H1 (cell line): ENCODE measurements at regions not wholly inside any gene's neighbourhood (a gene's known extent, or its start where the extent isn't known, plus 50 kb on each side); places are given as distances from the start of the nearest gene placed in this dataset.

Experiments
- CTCF ChIA-PET: fragments of 300-600 bp; sonication (Branson Sonifier 250); formaldehyde crosslinking; loops from one replicate; lab custom pipeline; 2021; ENCODE audit not compliant: partially characterized antibody; lab: Charles Lee
- POLR2A ChIA-PET: fragments of 300-600 bp; sonication (Branson Sonifier 250); formaldehyde crosslinking; loops from one replicate; lab custom pipeline; 2021; ENCODE audit warnings: inconsistent platforms; ENCODE audit not compliant: partially characterized antibody; lab: Charles Lee
- DNase-seq, 2 experiments: peaks; one replicate each; pipeline versions ENCODE4 v3.0.0 to v3.0.0-alpha.2; 2010 to 2022; ENCODE audit warnings: low spot score in 2 of 2, low read depth in 1 of 2, mixed read lengths in 1 of 2
- FAIRE-seq: peaks from 2 replicates; lab custom pipeline; 2011; peaks lifted over from hg19 to GRCh38; lab: Jason Lieb, UNC
- H2AFZ ChIP-seq: 2 replicates; pipeline ENCODE4 v1.8.1; 2012; ENCODE audit warnings: low read length, inconsistent platforms
- H2AK5ac ChIP-seq: 2 replicates; pipeline ENCODE4 v1.6.1; 2013; ENCODE audit warnings: low read depth, low read length
- H2BK120ac ChIP-seq: replicated peaks from 2 replicates; pipeline ENCODE3; 2013; ENCODE audit warnings: low read depth, low read length, inconsistent platforms
- H2BK12ac ChIP-seq: 2 replicates; pipeline ENCODE4 v1.6.1; 2013; ENCODE audit warnings: low read depth, low read length
- H2BK15ac ChIP-seq: 2 replicates; pipeline ENCODE4 v1.6.1; 2013; ENCODE audit warnings: low read length
- H2BK20ac ChIP-seq: 2 replicates; pipeline ENCODE4 v1.6.1; 2013; ENCODE audit warnings: low read length
- H2BK5ac ChIP-seq: 2 replicates; pipeline ENCODE4 v1.6.1; 2013; ENCODE audit warnings: low read depth, low read length
- H3K14ac ChIP-seq: 2 replicates; pipeline ENCODE4 v1.6.1; 2013; ENCODE audit warnings: inconsistent platforms; ENCODE audit not compliant: insufficient read length
- H3K18ac ChIP-seq: 2 replicates; pipeline ENCODE4 v1.6.1; 2013; ENCODE audit warnings: low read length; ENCODE audit errors: extremely low read depth
- H3K23ac ChIP-seq: 2 replicates; pipeline ENCODE4 v1.6.1; 2013; ENCODE audit warnings: inconsistent platforms; ENCODE audit not compliant: insufficient read length
- H3K23me2 ChIP-seq: 2 replicates; pipeline ENCODE4 v1.6.1; 2013; ENCODE audit warnings: low read depth, low read length
- H3K27ac ChIP-seq: 2 replicates; pipeline ENCODE4 v1.6.1; 2011; ENCODE audit warnings: low read depth, low read length, inconsistent platforms
- H3K27me3 ChIP-seq, 4 experiments: replicated peaks in 1 of 4; 1 replicate in 1 of 4; 2 replicates in 3 of 4; pipeline versions ENCODE4 v1.6.1 to v1.8.1; 2011 to 2013; ENCODE audit warnings: low read length in 3 of 4, mild to moderate bottlenecking in 3 of 4, inconsistent platforms in 2 of 4, mixed read lengths in 2 of 4, moderate library complexity in 1 of 4; ENCODE audit not compliant: control insufficient read depth in 3 of 4, insufficient read depth in 3 of 4; ENCODE audit errors: extremely low read depth in 1 of 4
- H3K36me3 ChIP-seq, 4 experiments: 2 replicates each; pipeline versions ENCODE4 v1.6.1 to v1.8.1; 2011 to 2013; ENCODE audit warnings: mild to moderate bottlenecking in 4 of 4, low read length in 3 of 4, moderate library complexity in 2 of 4, control low read depth in 1 of 4, inconsistent platforms in 1 of 4; ENCODE audit not compliant: insufficient read depth in 4 of 4, control insufficient read depth in 2 of 4
- H3K4ac ChIP-seq: replicated peaks from 2 replicates; pipeline ENCODE3; 2013; ENCODE audit warnings: low read length, low read depth, mixed read lengths, inconsistent platforms; ENCODE audit not compliant: insufficient read length
- H3K4me1 ChIP-seq, 4 experiments: replicated peaks in 1 of 4; 1 replicate in 1 of 4; 2 replicates in 3 of 4; pipeline versions ENCODE4 v1.6.1 to v1.8.1; 2011 to 2013; ENCODE audit warnings: low read length in 3 of 4, inconsistent platforms in 2 of 4, mixed read lengths in 1 of 4; ENCODE audit not compliant: insufficient read depth in 4 of 4, control insufficient read depth in 3 of 4
- H3K4me2 ChIP-seq, 2 experiments: 2 replicates each; pipeline versions ENCODE4 v1.6.1 to v1.8.1; 2011 to 2013; ENCODE audit warnings: low read depth in 2 of 2, low read length in 2 of 2, control low read depth in 1 of 2, inconsistent platforms in 1 of 2, mild to moderate bottlenecking in 1 of 2; ENCODE audit not compliant: insufficient read depth in 1 of 2
- H3K4me3 ChIP-seq, 4 experiments: fragments of 200-600, 300-600 bp in 1 of 4; sonication (generic), shearing (Covaris generic), sonication (Bioruptor Twin) in 1 of 4; 2 replicates each; pipeline versions ENCODE4 v1.5.1 to v1.8.1; 2011 to 2016; ENCODE audit warnings: low read length in 4 of 4, low read depth in 3 of 4, control low read depth in 2 of 4, inconsistent platforms in 2 of 4, mild to moderate bottlenecking in 2 of 4, mixed read lengths in 1 of 4, moderate library complexity in 1 of 4; ENCODE audit not compliant: insufficient read depth in 2 of 4; ENCODE audit errors: extremely low read depth in 1 of 4
- H3K56ac ChIP-seq: replicated peaks from 2 replicates; pipeline ENCODE3; 2013; ENCODE audit warnings: low read depth, mild to moderate bottlenecking, mixed read lengths, low read length, inconsistent platforms; ENCODE audit not compliant: insufficient read length
- H3K79me1 ChIP-seq: 2 replicates; pipeline ENCODE4 v1.6.1; 2013; ENCODE audit warnings: low read depth, low read length, control low read depth
- H3K79me2 ChIP-seq, 2 experiments: 2 replicates each; pipeline versions ENCODE4 v1.6.1 to v1.8.1; 2012 to 2013; ENCODE audit warnings: low read length in 2 of 2, mild to moderate bottlenecking in 2 of 2, inconsistent platforms in 1 of 2; ENCODE audit not compliant: insufficient read depth in 2 of 2, control insufficient read depth in 1 of 2
- H3K9ac ChIP-seq, 4 experiments: replicated peaks in 1 of 4; 1 replicate in 1 of 4; 2 replicates in 3 of 4; pipeline versions ENCODE4 v1.6.1 to v1.8.1; 2011 to 2013; ENCODE audit warnings: low read depth in 3 of 4, low read length in 3 of 4, control low read depth in 2 of 4, mild to moderate bottlenecking in 2 of 4, moderate library complexity in 2 of 4, inconsistent platforms in 1 of 4; ENCODE audit errors: extremely low read depth in 1 of 4
- H3K9me3 ChIP-seq, 2 experiments: 2 replicates each; pipeline versions ENCODE4 v1.6.1 to v1.8.1; 2012 to 2013; ENCODE audit warnings: mild to moderate bottlenecking in 2 of 2, moderate library complexity in 2 of 2, control low read depth in 1 of 2, inconsistent platforms in 1 of 2, low read depth in 1 of 2, low read length in 1 of 2, mixed read lengths in 1 of 2; ENCODE audit not compliant: insufficient read depth in 2 of 2
- H4K20me1 ChIP-seq, 2 experiments: replicated peaks in 1 of 2; 2 replicates each; pipeline versions ENCODE3 to v1.8.1; 2011 to 2013; ENCODE audit warnings: inconsistent platforms in 2 of 2, low read length in 2 of 2, mild to moderate bottlenecking in 1 of 2; ENCODE audit not compliant: insufficient read depth in 2 of 2, control insufficient read depth in 1 of 2
- H4K5ac ChIP-seq: 2 replicates; pipeline ENCODE4 v1.6.1; 2013; ENCODE audit warnings: low read length, low read depth, mixed read lengths, inconsistent platforms; ENCODE audit not compliant: insufficient read length
- H4K8ac ChIP-seq: 2 replicates; pipeline ENCODE4 v1.8.0; 2013; ENCODE audit warnings: mild to moderate bottlenecking, moderate library complexity, low read length, inconsistent platforms; ENCODE audit not compliant: insufficient read depth; ENCODE audit errors: extremely low read depth
- H4K91ac ChIP-seq: replicated peaks from 2 replicates; pipeline ENCODE3; 2013; ENCODE audit warnings: low read length, mixed read lengths, inconsistent platforms; ENCODE audit not compliant: insufficient read length
- BRCA1 ChIP-seq: IDR thresholded peaks from 2 replicates; pipeline ENCODE4 v1.6.1; 2012; ENCODE audit warnings: low read depth, low read length, improper control_type of control experiment
- NRF1 ChIP-seq: IDR thresholded peaks from 2 replicates; pipeline ENCODE4 v1.6.1; 2011; ENCODE audit warnings: mild to moderate bottlenecking, low read depth, low read length, improper control_type of control experiment
- RBBP5 ChIP-seq: IDR thresholded peaks from 2 replicates; pipeline ENCODE4 v1.7.1; 2012; ENCODE audit warnings: low read depth, mild to moderate bottlenecking, inconsistent platforms, low read length, moderate library complexity, borderline replicate concordance
- WGBS, 2 experiments: shearing (Covaris generic) in 1 of 2; methylation state at CpG; one replicate each; pipeline versions ENCODE4 v1.1.6 to v1.1.7; 2013 to 2015; ENCODE audit warnings: low lambda C conversion rate in 2 of 2, mixed read lengths in 2 of 2, inconsistent platforms in 1 of 2, low coverage in 1 of 2, missing lambda C conversion rate in 1 of 2; ENCODE audit not compliant: insufficient replicate concordance in 2 of 2, insufficient coverage in 1 of 2, insufficient read length in 1 of 2; ENCODE audit errors: extremely low coverage in 1 of 2, missing lambda C conversion rate in 1 of 2; 5-methylcytosine and 5-hydroxymethylcytosine counted together

DNA sequence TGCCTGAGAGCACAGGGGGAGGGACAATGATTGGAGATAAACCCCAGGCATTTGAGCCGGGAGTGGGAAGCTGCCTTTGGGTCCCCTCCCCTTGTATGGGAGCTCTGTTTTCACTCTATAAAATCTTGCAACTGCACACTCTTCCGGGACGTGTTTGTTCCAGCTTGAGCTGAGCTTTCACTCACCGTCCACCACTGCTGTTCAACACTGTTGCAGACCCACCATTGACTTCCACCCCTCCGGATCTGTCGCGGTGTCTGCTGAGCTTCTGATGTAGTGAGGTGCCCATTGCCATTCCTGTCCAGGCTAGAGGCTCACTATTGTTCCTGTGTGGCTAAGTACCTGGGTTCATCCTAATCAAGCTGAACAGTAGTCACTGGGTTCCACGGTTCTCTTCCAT is 231.6 kb upstream of the CWC22 start:
- Histone ChIP-seq H3K79me1 (no peaks in the 10 kb centered on the region), H3K4ac (no peak overlapping the region), H3K14ac (no peak overlapping the region), H4K8ac (peak overlapping the region; percentile 51; the same call in 1 of the 2 replicates), H3K9ac (no peak overlapping the region; a peak in 1 of 7 replicates), H3K23me2 (no peaks in the 10 kb centered on the region), H3K4me1 (no peaks in the 10 kb centered on the region), H3K79me2 (no peaks in the 10 kb centered on the region), H3K4me2 (no peak overlapping the region), H3K56ac (no peak overlapping the region), H3K23ac (no peak overlapping the region), H4K91ac (no peak overlapping the region), H2AK5ac (no peak overlapping the region), H2BK5ac (no peak overlapping the region), H2AFZ (peak overlapping the region; percentile 53; the same call in 1 of the 2 replicates), H3K27ac (no peak overlapping the region), H2BK15ac (no peak overlapping the region), H2BK120ac (no peak overlapping the region), H3K18ac (no peak overlapping the region), H2BK12ac (no peak overlapping the region), H3K9me3 (no peaks in the 10 kb centered on the region), H2BK20ac (no peak overlapping the region), H3K4me3 (no peak overlapping the region), H4K5ac (no peak overlapping the region), H4K20me1 (no peaks in the 10 kb centered on the region), H3K36me3 (no peaks in the 10 kb centered on the region), H3K27me3 (no peaks in the 10 kb centered on the region)
- ChIA-PET CTCF (interaction anchor here (1.2 to 1.6 kb wide), 5 partner anchors 10 to 113 kb away, joined by 3 to 7 read pairs (median 4); no protein-coding TSS in a partner anchor), POLR2A (no interaction called here)
- FAIRE-seq (no peak), DNase-seq (no peak)
- 96% methylated on average over 8 of the region's 8 CpGs; no CpG with 5 or more reads in 1 of the 2 experiments for WGBS, 2 experiments
- TF ChIP-seq RBBP5 (no peak), BRCA1 (no peak), NRF1 (no peak)
